ENCODE measurements at regions not wholly inside any gene's neighbourhood (a gene's known extent, or its start where the extent isn't known, plus 50 kb on each side); places are given as distances from the start of the nearest gene placed in this dataset.
A peak's percentile ranks its signal among the peaks of the same experiment; 100 is the strongest.

GRCh38 chr9:82492274-82492673 lies 503.7 kb downstream of the SPATA31D1 start:
- no peak for DNase-seq (ENCODE audit: low spot score)
- peaks cover 0 to 27% of the 10 kb centered on the region in 2 donors for H3K4me1 ChIP-seq
- no peak overlapping the region for H3K27ac ChIP-seq
- H3K4me3 ChIP-seq: no peak overlapping the region
- no peaks in the 10 kb centered on the region for H3K27me3 ChIP-seq
- no peaks in the 10 kb centered on the region for H3K36me3 ChIP-seq
- H3K9me3 ChIP-seq: no peaks in the 10 kb centered on the region
- TF ChIP-seq CTCF (IDR thresholded peaks at IDR 0.05): no peak

GRCh38 chr9:82495884-82496777 lies 507.6 kb downstream of the SPATA31D1 start:
- Histone ChIP-seq H3K4me1 (no peaks in the 10 kb centered on the region), H3K27ac (no peak overlapping the region), H3K9me3 (peaks cover 0 to 3% of the 10 kb centered on the region in 2 donors), H3K36me3 (no peaks in the 10 kb centered on the region), H3K4me3 (no peak overlapping the region), H3K27me3 (no peaks in the 10 kb centered on the region)
- no peak for DNase-seq (ENCODE audit: low spot score)
- no peak for TF ChIP-seq CTCF (IDR thresholded peaks at IDR 0.05)

GRCh38 chr9:82498541-82499317 lies 510.2 kb downstream of the SPATA31D1 start:
- H3K27me3 ChIP-seq: no peaks in the 10 kb centered on the region
- no peaks in the 10 kb centered on the region for H3K4me1 ChIP-seq
- no peaks in the 10 kb centered on the region for H3K36me3 ChIP-seq
- no peak for TF ChIP-seq CTCF (IDR thresholded peaks at IDR 0.05)
- peaks cover 0 to 10% of the 10 kb centered on the region in 2 donors for H3K9me3 ChIP-seq
- H3K27ac ChIP-seq: peak overlapping the region in 1 of 2 donors; percentile 21
- no peak overlapping the region for H3K4me3 ChIP-seq
- no peak for DNase-seq (ENCODE audit: low spot score)

GRCh38 chr9:82499337-82499736 lies 510.8 kb downstream of the SPATA31D1 start:
- Histone ChIP-seq H3K4me1 (no peaks in the 10 kb centered on the region), H3K36me3 (no peaks in the 10 kb centered on the region), H3K27me3 (no peaks in the 10 kb centered on the region), H3K4me3 (no peak overlapping the region), H3K27ac (peak overlapping the region in 1 of 2 donors; percentile 21), H3K9me3 (peaks cover 0 to 14% of the 10 kb centered on the region in 2 donors)
- DNase-seq (ENCODE audit: low spot score): no peak
- TF ChIP-seq CTCF (IDR thresholded peaks at IDR 0.05): no peak

- no peak for TF ChIP-seq CTCF (IDR thresholded peaks at IDR 0.05)
- H3K27ac ChIP-seq: no peak overlapping the region
- DNase-seq (ENCODE audit: low spot score): no peak
- no peaks in the 10 kb centered on the region for H3K36me3 ChIP-seq
- no peaks in the 10 kb centered on the region for H3K4me1 ChIP-seq
- no peak overlapping the region for H3K4me3 ChIP-seq
- H3K9me3 ChIP-seq: peaks cover 0 to 40% of the 10 kb centered on the region in 2 donors
- no peaks in the 10 kb centered on the region for H3K27me3 ChIP-seq
Observed at GRCh38 chr9:82504620-82505019, 516.0 kb downstream of the SPATA31D1 start.

Data from right atrium auricular region (tissue), 2 donors.